ENCODE measurements at regions not wholly inside any gene's neighbourhood (a gene's known extent, or its start where the extent isn't known, plus 50 kb on each side); places are given as distances from the start of the nearest gene placed in this dataset.

DNA sequence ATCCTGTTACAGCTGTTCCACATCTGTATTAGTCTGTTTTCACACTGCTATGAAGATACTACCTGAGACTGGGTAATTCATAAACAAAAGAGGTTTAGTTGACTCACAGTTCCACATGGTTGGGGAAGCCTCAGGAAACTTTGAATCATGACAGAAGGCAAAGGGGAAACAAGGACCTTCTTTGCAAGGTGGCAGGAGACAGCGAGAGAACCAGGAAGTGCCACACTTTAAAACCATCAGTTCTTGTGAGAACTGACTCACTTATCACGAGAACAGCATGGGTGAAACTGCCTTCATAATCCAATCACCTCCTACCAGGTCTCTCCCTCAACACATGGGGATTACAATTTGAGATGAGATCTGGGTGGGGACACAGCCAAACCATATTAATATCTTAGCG lies 110.3 kb upstream of the TRABD2B start:
- no peak overlapping the region for H3K27ac ChIP-seq (replicated peaks)
- DNase-seq = no peak
- no peaks in the 10 kb centered on the region for H3K36me3 ChIP-seq
- no peaks in the 10 kb centered on the region for H3K9me3 ChIP-seq (replicated peaks)
- intact Hi-C loops (cut with micrococcal nuclease) = no loop called here
- no peak for TF ChIP-seq CTCF (IDR thresholded peaks at IDR 0.05; ENCODE audit: borderline replicate concordance)
- H3K27me3 ChIP-seq (ENCODE audit: low read depth) = peaks cover 10% of the 10 kb centered on the region
- no peak overlapping the region for H3K4me3 ChIP-seq
- no peaks in the 10 kb centered on the region for H3K4me1 ChIP-seq

GRCh38 chr1:48106049-48106448 lies 108.9 kb upstream of the TRABD2B start:
- DNase-seq = no peak
- no peak for TF ChIP-seq CTCF (IDR thresholded peaks at IDR 0.05; ENCODE audit: borderline replicate concordance)
- Histone ChIP-seq H3K4me3 (no peak overlapping the region), H3K27me3 (ENCODE audit: low read depth) (peaks cover 15% of the 10 kb centered on the region), H3K9me3 (replicated peaks) (no peaks in the 10 kb centered on the region), H3K27ac (replicated peaks) (no peak overlapping the region), H3K4me1 (no peaks in the 10 kb centered on the region), H3K36me3 (no peaks in the 10 kb centered on the region)
- intact Hi-C loops (cut with micrococcal nuclease) = no loop called here

DNA sequence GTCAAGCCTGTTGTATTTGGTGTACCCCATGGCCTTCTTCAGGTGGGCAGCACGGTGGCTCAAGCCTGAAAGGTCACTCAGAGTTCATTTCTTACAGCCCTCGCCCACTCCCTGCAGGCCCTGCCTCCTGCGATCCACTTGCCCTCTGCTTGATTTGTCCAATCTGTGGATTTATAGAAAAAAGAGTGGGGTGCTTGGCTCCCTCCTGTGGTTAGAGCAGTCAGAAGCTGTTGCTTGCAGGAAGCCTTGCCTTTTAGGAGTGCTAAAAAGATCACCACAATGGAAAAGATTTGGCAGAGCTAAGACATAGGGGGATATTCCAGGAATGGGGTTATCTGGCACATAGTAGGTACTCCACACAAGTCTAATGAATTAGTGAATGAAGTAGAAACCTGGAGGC lies 108.0 kb upstream of the TRABD2B start:
- TF ChIP-seq CTCF (IDR thresholded peaks at IDR 0.05; ENCODE audit: borderline replicate concordance) = no peak
- H3K9me3 ChIP-seq (replicated peaks) = no peaks in the 10 kb centered on the region
- DNase-seq = no peak
- intact Hi-C loops (cut with micrococcal nuclease) = no loop called here
- H3K27me3 ChIP-seq (ENCODE audit: low read depth) = peaks cover 23% of the 10 kb centered on the region
- H3K4me1 ChIP-seq = no peaks in the 10 kb centered on the region
- H3K4me3 ChIP-seq = no peak overlapping the region
- no peak overlapping the region for H3K27ac ChIP-seq (replicated peaks)
- no peaks in the 10 kb centered on the region for H3K36me3 ChIP-seq

GRCh38 chr1:48103495-48103894 lies 106.3 kb upstream of the TRABD2B start:
- no peak for TF ChIP-seq CTCF (IDR thresholded peaks at IDR 0.05; ENCODE audit: borderline replicate concordance)
- H3K4me3 ChIP-seq = no peak overlapping the region
- peaks cover 27% of the 10 kb centered on the region for H3K27me3 ChIP-seq (ENCODE audit: low read depth)
- no peaks in the 10 kb centered on the region for H3K36me3 ChIP-seq
- no peaks in the 10 kb centered on the region for H3K4me1 ChIP-seq
- DNase-seq = no peak
- no peaks in the 10 kb centered on the region for H3K9me3 ChIP-seq (replicated peaks)
- intact Hi-C loops (cut with micrococcal nuclease) = no loop called here
- H3K27ac ChIP-seq (replicated peaks) = no peak overlapping the region

DNA sequence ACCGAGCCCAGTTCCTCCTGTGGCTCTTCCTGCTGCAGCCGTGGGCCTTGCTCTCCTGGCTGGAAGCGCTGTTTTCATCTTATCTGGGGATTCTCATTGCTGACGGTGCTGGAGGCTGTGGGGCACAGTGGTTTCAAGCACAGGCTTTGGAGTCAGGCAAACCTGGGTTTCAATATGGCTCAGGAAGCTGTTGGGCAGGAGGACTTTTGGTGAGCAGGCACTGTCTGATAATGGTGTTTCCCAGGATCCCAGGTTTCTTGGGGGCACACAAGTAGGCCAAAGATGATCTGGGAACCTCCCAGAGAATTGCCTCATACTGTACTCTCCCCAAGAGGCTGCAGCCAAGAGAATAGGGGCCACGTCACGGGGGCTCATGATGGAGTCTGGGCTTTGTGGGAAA lies 105.6 kb upstream of the TRABD2B start:
- Histone ChIP-seq H3K4me3 (no peak overlapping the region), H3K9me3 (replicated peaks) (no peaks in the 10 kb centered on the region), H3K27me3 (ENCODE audit: low read depth) (peaks cover 35% of the 10 kb centered on the region), H3K27ac (replicated peaks) (no peak overlapping the region), H3K4me1 (no peaks in the 10 kb centered on the region), H3K36me3 (no peaks in the 10 kb centered on the region)
- intact Hi-C loops (cut with micrococcal nuclease) = no loop called here
- no peak for DNase-seq
- no peak for TF ChIP-seq CTCF (IDR thresholded peaks at IDR 0.05; ENCODE audit: borderline replicate concordance)
